A673 (cell line): ENCODE measurements at regions not wholly inside any gene's neighbourhood (a gene's known extent, or its start where the extent isn't known, plus 50 kb on each side); places are given as distances from the start of the nearest gene placed in this dataset.

Source experiments
- BruUV-seq: library from RNA; stranded (reverse); fragments of 400-500 nt; replicated peaks from 2 replicates; lab custom pipeline; 2021; lab: Mats Ljungman, UMichigan
- CTCF ChIA-PET: fragments of 300-600 bp; sonication (Branson Sonifier 250); formaldehyde crosslinking; loops from one replicate; lab custom pipeline; 2022; ENCODE audit warnings: antibody characterized with exemption; lab: Charles Lee
- POLR2A ChIA-PET: fragments of 300-600 bp; sonication (Branson Sonifier 250); formaldehyde crosslinking; loops from one replicate; lab custom pipeline; 2022; ENCODE audit warnings: antibody characterized with exemption; ENCODE audit not compliant: low non-redundant PET; lab: Charles Lee
- DNase-seq: peaks from one replicate; pipeline ENCODE4 v3.0.0-alpha.2; 2015; ENCODE audit warnings: low spot score
- H3K27ac ChIP-seq: fragments of 200-600 bp; sonication (generic); 2 replicates; pipeline ENCODE4 v1.5.1; 2016; ENCODE audit warnings: mixed run types, low read depth, mild to moderate bottlenecking, mixed read lengths, antibody characterized with exemption, low read length; ENCODE audit not compliant: poor library complexity, severe bottlenecking
- H3K27me3 ChIP-seq: fragments of 200-600 bp; sonication (generic); replicated peaks from 2 replicates; pipeline ENCODE4 v1.6.1; 2017; ENCODE audit warnings: mixed run types, low read depth, mild to moderate bottlenecking, mixed read lengths, antibody characterized with exemption, low read length; ENCODE audit not compliant: insufficient read depth, poor library complexity
- H3K36me3 ChIP-seq: fragments of 200-600 bp; sonication (generic); 2 replicates; pipeline ENCODE4 v1.6.1; 2016; ENCODE audit warnings: mixed run types, mild to moderate bottlenecking, mixed read lengths, antibody characterized with exemption, low read length; ENCODE audit not compliant: insufficient read depth, poor library complexity, severe bottlenecking
- H3K4me1 ChIP-seq: fragments of 200-600 bp; sonication (generic); 2 replicates; pipeline ENCODE4 v1.6.1; 2017; ENCODE audit warnings: mixed run types, mild to moderate bottlenecking, mixed read lengths, antibody characterized with exemption, low read length; ENCODE audit not compliant: insufficient read depth, poor library complexity, severe bottlenecking
- H3K4me3 ChIP-seq: fragments of 200-600 bp; sonication (generic); 2 replicates; pipeline ENCODE4 v1.5.1; 2016; ENCODE audit warnings: low read depth, mixed run types, mild to moderate bottlenecking, mixed read lengths, low read length; ENCODE audit not compliant: poor library complexity, severe bottlenecking
- H3K9me3 ChIP-seq: fragments of 200-600 bp; sonication (generic); 2 replicates; pipeline ENCODE4 v1.6.1; 2016; ENCODE audit warnings: mixed run types, low read depth, mild to moderate bottlenecking, mixed read lengths, antibody characterized with exemption, low read length; ENCODE audit not compliant: poor library complexity, severe bottlenecking
- EZH2 ChIP-seq: fragments of 200-600 bp; sonication (generic); IDR thresholded peaks from 2 replicates; pipeline ENCODE4 v1.6.1; 2017; ENCODE audit warnings: borderline replicate concordance, low read depth, mild to moderate bottlenecking, mixed read lengths, antibody characterized with exemption, low read length; ENCODE audit not compliant: poor library complexity, severe bottlenecking
- intact Hi-C: fragments of 100-400 bp; cut with micrococcal nuclease; formaldehyde crosslinking; loops from one replicate; pipeline ENCODE4 v1.10.0; 2022; ENCODE audit not compliant: unreplicated experiment
- TF ChIP-seq, protein P1 (sequence below): fragments of 300-800, 200-600 bp; sonication (generic); conservative IDR thresholded peaks from 2 replicates; pipeline ENCODE4 v1.5.1; 2017; ENCODE audit warnings: low read depth, mild to moderate bottlenecking, antibody characterized with exemption, low read length, moderate library complexity, mixed read lengths

GRCh38 chr11:8775734-8776133, 93.1 kb downstream of the RPL27A start:
- no peaks in the 10 kb centered on the region for H3K4me1 ChIP-seq
- POLR2A ChIA-PET = no interaction called here
- CTCF ChIA-PET = no interaction called here
- DNase-seq = no peak
- no peak overlapping the region for H3K27ac ChIP-seq
- BruUV-seq = no TSS peak
- TF ChIP-seq EZH2 = no peak
- TF ChIP-seq, protein P1, sequence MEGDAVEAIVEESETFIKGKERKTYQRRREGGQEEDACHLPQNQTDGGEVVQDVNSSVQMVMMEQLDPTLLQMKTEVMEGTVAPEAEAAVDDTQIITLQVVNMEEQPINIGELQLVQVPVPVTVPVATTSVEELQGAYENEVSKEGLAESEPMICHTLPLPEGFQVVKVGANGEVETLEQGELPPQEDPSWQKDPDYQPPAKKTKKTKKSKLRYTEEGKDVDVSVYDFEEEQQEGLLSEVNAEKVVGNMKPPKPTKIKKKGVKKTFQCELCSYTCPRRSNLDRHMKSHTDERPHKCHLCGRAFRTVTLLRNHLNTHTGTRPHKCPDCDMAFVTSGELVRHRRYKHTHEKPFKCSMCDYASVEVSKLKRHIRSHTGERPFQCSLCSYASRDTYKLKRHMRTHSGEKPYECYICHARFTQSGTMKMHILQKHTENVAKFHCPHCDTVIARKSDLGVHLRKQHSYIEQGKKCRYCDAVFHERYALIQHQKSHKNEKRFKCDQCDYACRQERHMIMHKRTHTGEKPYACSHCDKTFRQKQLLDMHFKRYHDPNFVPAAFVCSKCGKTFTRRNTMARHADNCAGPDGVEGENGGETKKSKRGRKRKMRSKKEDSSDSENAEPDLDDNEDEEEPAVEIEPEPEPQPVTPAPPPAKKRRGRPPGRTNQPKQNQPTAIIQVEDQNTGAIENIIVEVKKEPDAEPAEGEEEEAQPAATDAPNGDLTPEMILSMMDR = no peak
- H3K9me3 ChIP-seq = no peaks in the 10 kb centered on the region
- intact Hi-C loops = no loop called here
- H3K27me3 ChIP-seq = no peaks in the 10 kb centered on the region
- H3K4me3 ChIP-seq = no peak overlapping the region
- H3K36me3 ChIP-seq = no peaks in the 10 kb centered on the region

DNA sequence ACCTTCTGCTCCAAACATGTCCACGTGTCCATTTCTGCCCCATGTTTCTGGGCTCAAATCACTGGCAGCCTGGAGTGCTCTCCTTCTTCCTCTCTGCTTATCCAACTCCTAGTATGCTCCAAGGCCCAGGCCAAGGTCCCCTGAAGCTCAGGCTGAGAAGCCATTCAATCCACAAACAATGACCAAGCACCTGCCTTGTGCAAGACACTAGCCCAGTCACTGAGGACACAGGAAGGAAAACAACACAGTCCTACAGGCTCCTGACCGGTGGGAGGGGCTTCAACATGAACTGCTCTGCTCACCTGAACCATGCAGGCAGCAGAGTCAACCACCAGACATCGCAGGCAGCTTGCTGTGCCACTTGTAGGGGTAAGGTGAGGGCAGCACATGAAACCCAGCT, 93.6 kb downstream of the RPL27A start:
- Histone ChIP-seq H3K4me1 (no peaks in the 10 kb centered on the region), H3K36me3 (no peaks in the 10 kb centered on the region), H3K27ac (no peak overlapping the region), H3K4me3 (no peak overlapping the region), H3K27me3 (no peaks in the 10 kb centered on the region), H3K9me3 (no peaks in the 10 kb centered on the region)
- POLR2A ChIA-PET = no interaction called here
- CTCF ChIA-PET = no interaction called here
- no peak for DNase-seq
- TF ChIP-seq, protein P1 = no peak
- no peak for TF ChIP-seq EZH2
- BruUV-seq = no TSS peak
- intact Hi-C loops = no loop called here

- DNase-seq = no peak
- no peaks in the 10 kb centered on the region for H3K36me3 ChIP-seq
- no peak overlapping the region for H3K27ac ChIP-seq
- no peaks in the 10 kb centered on the region for H3K9me3 ChIP-seq
- no peak for TF ChIP-seq EZH2
- ChIA-PET POLR2A (no interaction called here), CTCF (no interaction called here)
- no peak overlapping the region for H3K4me3 ChIP-seq
- H3K27me3 ChIP-seq = no peaks in the 10 kb centered on the region
- intact Hi-C loops = no loop called here
- no peaks in the 10 kb centered on the region for H3K4me1 ChIP-seq
- no TSS peak for BruUV-seq
Observed at GRCh38 chr11:8777907-8778767, 95.5 kb downstream of the RPL27A start.
